ENCODE measurements at regions not wholly inside any gene's neighbourhood (a gene's known extent, or its start where the extent isn't known, plus 50 kb on each side); places are given as distances from the start of the nearest gene placed in this dataset.

- DNase-seq, result no peak
- H3K4me3 ChIP-seq, result no peak overlapping the region
- 81 to 93% (median 86%) methylated on average over 3 of the region's 3 CpGs for WGBS, 3 donors
- ATAC-seq, result no peak
- TF ChIP-seq, protein P1, sequence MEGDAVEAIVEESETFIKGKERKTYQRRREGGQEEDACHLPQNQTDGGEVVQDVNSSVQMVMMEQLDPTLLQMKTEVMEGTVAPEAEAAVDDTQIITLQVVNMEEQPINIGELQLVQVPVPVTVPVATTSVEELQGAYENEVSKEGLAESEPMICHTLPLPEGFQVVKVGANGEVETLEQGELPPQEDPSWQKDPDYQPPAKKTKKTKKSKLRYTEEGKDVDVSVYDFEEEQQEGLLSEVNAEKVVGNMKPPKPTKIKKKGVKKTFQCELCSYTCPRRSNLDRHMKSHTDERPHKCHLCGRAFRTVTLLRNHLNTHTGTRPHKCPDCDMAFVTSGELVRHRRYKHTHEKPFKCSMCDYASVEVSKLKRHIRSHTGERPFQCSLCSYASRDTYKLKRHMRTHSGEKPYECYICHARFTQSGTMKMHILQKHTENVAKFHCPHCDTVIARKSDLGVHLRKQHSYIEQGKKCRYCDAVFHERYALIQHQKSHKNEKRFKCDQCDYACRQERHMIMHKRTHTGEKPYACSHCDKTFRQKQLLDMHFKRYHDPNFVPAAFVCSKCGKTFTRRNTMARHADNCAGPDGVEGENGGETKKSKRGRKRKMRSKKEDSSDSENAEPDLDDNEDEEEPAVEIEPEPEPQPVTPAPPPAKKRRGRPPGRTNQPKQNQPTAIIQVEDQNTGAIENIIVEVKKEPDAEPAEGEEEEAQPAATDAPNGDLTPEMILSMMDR (IDR thresholded peaks at IDR 0.05), result no peak
- H3K36me3 ChIP-seq (ENCODE audit: insufficient read depth in 1 of 2, low read depth in 1 of 2), result no peaks in the 10 kb centered on the region
- H3K9me3 ChIP-seq, result no peaks in the 10 kb centered on the region
- intact Hi-C loops (cut with DNase I), result no loop called here
- H3K4me1 ChIP-seq, result no peaks in the 10 kb centered on the region
- no peak overlapping the region for H3K27ac ChIP-seq
- no peaks in the 10 kb centered on the region for H3K27me3 ChIP-seq (ENCODE audit: insufficient read depth in 3 of 3, low read length in 2 of 3)
These were observed 335.0 kb upstream of the CTNNB1 start for GRCh38 chr3:40864146-40864782.

GRCh38 chr3:40864915-40865314, 334.4 kb upstream of the CTNNB1 start:
- 10 to 21% (median 18%) methylated on average over 1 of the region's 1 CpG for WGBS, 3 donors
- H3K9me3 ChIP-seq, result no peaks in the 10 kb centered on the region
- TF ChIP-seq, protein P1 (IDR thresholded peaks at IDR 0.05), result no peak
- no peak for ATAC-seq
- H3K4me1 ChIP-seq, result no peaks in the 10 kb centered on the region
- no peaks in the 10 kb centered on the region for H3K27me3 ChIP-seq (ENCODE audit: insufficient read depth in 3 of 3, low read length in 2 of 3)
- no peaks in the 10 kb centered on the region for H3K36me3 ChIP-seq (ENCODE audit: insufficient read depth in 1 of 2, low read depth in 1 of 2)
- DNase-seq, result no peak
- H3K27ac ChIP-seq, result no peak overlapping the region
- H3K4me3 ChIP-seq, result no peak overlapping the region
- intact Hi-C loops (cut with DNase I), result no loop called here

DNA sequence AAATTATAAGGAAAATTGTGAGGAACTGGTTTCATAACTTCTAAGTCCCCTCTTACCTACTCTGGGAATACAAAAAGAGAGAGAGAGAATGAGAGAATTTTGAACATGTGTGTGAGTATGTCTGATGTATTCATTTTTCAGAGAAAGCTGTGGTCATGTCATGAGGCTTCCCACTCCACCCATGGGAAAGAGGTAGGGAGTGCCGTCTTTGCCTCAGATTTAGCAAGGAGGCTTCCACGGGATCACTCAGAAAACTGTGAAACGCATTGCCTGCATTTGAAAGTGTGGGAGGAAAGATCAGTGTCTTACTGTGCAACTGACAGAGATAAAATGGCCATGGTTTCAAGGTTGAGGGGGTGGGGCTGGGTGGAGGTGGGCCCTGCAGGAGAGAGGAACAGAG, 331.5 kb upstream of the CTNNB1 start:
- no peaks in the 10 kb centered on the region for H3K4me1 ChIP-seq
- DNase-seq, result no peak
- no peaks in the 10 kb centered on the region for H3K27me3 ChIP-seq (ENCODE audit: insufficient read depth in 3 of 3, low read length in 2 of 3)
- no peaks in the 10 kb centered on the region for H3K9me3 ChIP-seq
- TF ChIP-seq, protein P1 (IDR thresholded peaks at IDR 0.05), result no peak
- intact Hi-C loops (cut with DNase I), result no loop called here
- no peaks in the 10 kb centered on the region for H3K36me3 ChIP-seq (ENCODE audit: insufficient read depth in 1 of 2, low read depth in 1 of 2)
- no peak overlapping the region for H3K27ac ChIP-seq
- no peak for ATAC-seq
- 94 to 97% (median 97%) methylated on average over 3 of the region's 3 CpGs for WGBS, 3 donors
- no peak overlapping the region for H3K4me3 ChIP-seq

GRCh38 chr3:40869013-40869412, 330.3 kb upstream of the CTNNB1 start:
- H3K9me3 ChIP-seq, result no peaks in the 10 kb centered on the region
- no peaks in the 10 kb centered on the region for H3K27me3 ChIP-seq (ENCODE audit: insufficient read depth in 3 of 3, low read length in 2 of 3)
- H3K27ac ChIP-seq, result no peak overlapping the region
- DNase-seq (no peak), ATAC-seq (no peak)
- TF ChIP-seq, protein P1 (IDR thresholded peaks at IDR 0.05), result no peak
- intact Hi-C loops (cut with DNase I), result no loop called here
- no peak overlapping the region for H3K4me3 ChIP-seq
- 53 to 65% (median 56%) methylated on average over 4 of the region's 4 CpGs for WGBS, 3 donors
- H3K36me3 ChIP-seq (ENCODE audit: insufficient read depth in 1 of 2, low read depth in 1 of 2), result no peaks in the 10 kb centered on the region
- H3K4me1 ChIP-seq, result no peaks in the 10 kb centered on the region

DNA sequence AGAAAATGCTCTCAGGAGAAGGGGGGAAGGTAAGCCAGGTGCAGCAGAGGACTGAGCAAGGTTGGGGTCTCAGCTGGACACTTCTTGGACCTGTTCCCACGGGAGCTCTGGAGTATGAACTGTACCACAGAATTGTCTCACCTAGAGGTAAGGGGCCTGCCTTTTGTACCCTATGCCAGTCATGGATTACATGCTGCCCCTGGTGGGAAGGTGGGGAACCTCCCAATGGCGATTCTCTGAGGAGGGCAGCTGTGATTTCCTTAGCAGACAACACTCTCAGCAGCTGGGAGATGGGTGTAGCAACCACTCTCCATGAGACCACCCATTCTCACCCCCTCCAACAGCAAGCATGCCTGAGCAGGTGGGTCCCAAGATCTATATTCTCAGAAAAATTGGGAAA, 329.4 kb upstream of the CTNNB1 start:
- TF ChIP-seq, protein P1 (IDR thresholded peaks at IDR 0.05), result no peak
- intact Hi-C loops (cut with DNase I), result loop anchor here in 1 of 2 donors (10.0 kb wide), 1 partner anchor 335 kb away; no protein-coding TSS in a partner anchor
- ATAC-seq, result no peak
- DNase-seq, result no peak
- Histone ChIP-seq H3K9me3 (no peaks in the 10 kb centered on the region), H3K27ac (no peak overlapping the region), H3K36me3 (ENCODE audit: insufficient read depth in 1 of 2, low read depth in 1 of 2) (no peaks in the 10 kb centered on the region), H3K4me3 (no peak overlapping the region), H3K27me3 (ENCODE audit: insufficient read depth in 3 of 3, low read length in 2 of 3) (no peaks in the 10 kb centered on the region), H3K4me1 (no peaks in the 10 kb centered on the region)
- WGBS, 3 donors, result 77 to 92% (median 88%) methylated on average over 2 of the region's 2 CpGs
